ENCODE measurements at regions not wholly inside any gene's neighbourhood (a gene's known extent, or its start where the extent isn't known, plus 50 kb on each side); places are given as distances from the start of the nearest gene placed in this dataset.

DNA sequence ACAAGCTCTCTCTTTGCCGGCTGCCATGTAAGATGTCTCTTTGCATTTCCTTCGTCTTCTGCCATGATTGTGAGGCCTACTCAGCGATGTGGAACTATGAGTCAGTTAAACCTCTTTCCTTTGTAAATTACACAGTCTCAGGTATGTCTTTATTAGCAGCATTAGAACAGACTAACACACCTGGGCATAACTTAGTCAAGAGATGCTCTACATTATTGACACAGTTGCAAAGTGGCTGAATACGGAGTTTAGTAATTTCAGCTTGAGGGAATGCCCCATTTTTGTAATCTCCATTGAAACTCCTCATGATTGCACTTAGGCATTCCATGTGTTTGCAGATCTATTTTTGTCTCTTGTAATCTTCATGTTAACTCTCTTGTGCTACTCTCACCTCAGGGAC is 299.5 kb upstream of the HAND2 start:
- Histone ChIP-seq H3K9me3 (replicated peaks in 1 of 3) (no peaks in the 10 kb centered on the region), H3K36me3 (replicated peaks in 1 of 2) (no peaks in the 10 kb centered on the region), H3K27ac (no peak overlapping the region), H3K4me1 (replicated peaks in 1 of 2) (no peaks in the 10 kb centered on the region), H3K4me3 (no peak overlapping the region), H3K27me3 (no peaks in the 10 kb centered on the region)
- intact Hi-C loops (cut with DNase I) = no loop called here
- 72 to 96% (median 85%) methylated on average over 4 of the region's 4 CpGs for WGBS, 4 donors
- no peak for DNase-seq
- no peak for TF ChIP-seq POLR2A (IDR thresholded peaks at IDR 0.05)
- TF ChIP-seq, protein P1, sequence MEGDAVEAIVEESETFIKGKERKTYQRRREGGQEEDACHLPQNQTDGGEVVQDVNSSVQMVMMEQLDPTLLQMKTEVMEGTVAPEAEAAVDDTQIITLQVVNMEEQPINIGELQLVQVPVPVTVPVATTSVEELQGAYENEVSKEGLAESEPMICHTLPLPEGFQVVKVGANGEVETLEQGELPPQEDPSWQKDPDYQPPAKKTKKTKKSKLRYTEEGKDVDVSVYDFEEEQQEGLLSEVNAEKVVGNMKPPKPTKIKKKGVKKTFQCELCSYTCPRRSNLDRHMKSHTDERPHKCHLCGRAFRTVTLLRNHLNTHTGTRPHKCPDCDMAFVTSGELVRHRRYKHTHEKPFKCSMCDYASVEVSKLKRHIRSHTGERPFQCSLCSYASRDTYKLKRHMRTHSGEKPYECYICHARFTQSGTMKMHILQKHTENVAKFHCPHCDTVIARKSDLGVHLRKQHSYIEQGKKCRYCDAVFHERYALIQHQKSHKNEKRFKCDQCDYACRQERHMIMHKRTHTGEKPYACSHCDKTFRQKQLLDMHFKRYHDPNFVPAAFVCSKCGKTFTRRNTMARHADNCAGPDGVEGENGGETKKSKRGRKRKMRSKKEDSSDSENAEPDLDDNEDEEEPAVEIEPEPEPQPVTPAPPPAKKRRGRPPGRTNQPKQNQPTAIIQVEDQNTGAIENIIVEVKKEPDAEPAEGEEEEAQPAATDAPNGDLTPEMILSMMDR (IDR thresholded peaks at IDR 0.05) = no peak

GRCh38 chr4:173827707-173828106 is 297.7 kb upstream of the HAND2 start:
- H3K9me3 ChIP-seq (replicated peaks in 1 of 3) = no peaks in the 10 kb centered on the region
- H3K27me3 ChIP-seq = no peaks in the 10 kb centered on the region
- TF ChIP-seq, protein P1 (IDR thresholded peaks at IDR 0.05) = no peak
- TF ChIP-seq POLR2A (IDR thresholded peaks at IDR 0.05) = no peak
- intact Hi-C loops (cut with DNase I) = no loop called here
- H3K27ac ChIP-seq = no peak overlapping the region
- 19 to 26% (median 22%) methylated on average over 2 of the region's 2 CpGs for WGBS, 4 donors
- H3K36me3 ChIP-seq (replicated peaks in 1 of 2) = no peaks in the 10 kb centered on the region
- H3K4me1 ChIP-seq (replicated peaks in 1 of 2) = no peaks in the 10 kb centered on the region
- DNase-seq = no peak
- no peak overlapping the region for H3K4me3 ChIP-seq

GRCh38 chr4:173821876-173822275 is 291.8 kb upstream of the HAND2 start:
- no peak overlapping the region for H3K27ac ChIP-seq
- H3K36me3 ChIP-seq (replicated peaks in 1 of 2) = no peaks in the 10 kb centered on the region
- no peak overlapping the region for H3K4me3 ChIP-seq
- H3K9me3 ChIP-seq (replicated peaks in 1 of 3) = no peaks in the 10 kb centered on the region
- no peaks in the 10 kb centered on the region for H3K4me1 ChIP-seq (replicated peaks in 1 of 2)
- TF ChIP-seq, protein P1 (IDR thresholded peaks at IDR 0.05) = no peak
- no peak for TF ChIP-seq POLR2A (IDR thresholded peaks at IDR 0.05)
- no peak for DNase-seq
- WGBS, 4 donors = 55 to 61% (median 59%) methylated on average over 3 of the region's 3 CpGs
- intact Hi-C loops (cut with DNase I) = no loop called here
- H3K27me3 ChIP-seq = no peaks in the 10 kb centered on the region

DNA sequence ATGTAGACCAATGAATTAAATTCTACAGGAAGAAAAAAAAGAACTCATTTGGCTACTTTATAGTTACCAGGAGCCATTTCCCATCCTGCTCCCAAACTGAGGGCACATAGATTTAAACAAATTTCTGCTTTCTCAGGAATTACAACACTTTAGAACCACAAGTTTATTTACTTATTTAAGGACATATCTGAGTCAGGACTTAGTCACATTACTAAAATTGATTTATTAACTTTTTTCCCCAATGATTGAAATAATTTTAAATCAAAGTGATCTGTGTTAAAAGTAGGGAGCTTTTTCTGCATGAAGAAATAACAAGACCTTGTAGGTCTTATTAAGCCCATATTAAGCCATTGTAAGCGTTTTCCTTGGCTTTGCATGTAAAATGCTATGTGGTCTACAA is 291.0 kb upstream of the HAND2 start:
- no peaks in the 10 kb centered on the region for H3K36me3 ChIP-seq (replicated peaks in 1 of 2)
- 42 to 63% (median 61%) methylated on average over 1 of the region's 1 CpG for WGBS, 4 donors
- intact Hi-C loops (cut with DNase I) = no loop called here
- H3K9me3 ChIP-seq (replicated peaks in 1 of 3) = no peaks in the 10 kb centered on the region
- H3K27ac ChIP-seq = no peak overlapping the region
- no peaks in the 10 kb centered on the region for H3K4me1 ChIP-seq (replicated peaks in 1 of 2)
- no peaks in the 10 kb centered on the region for H3K27me3 ChIP-seq
- DNase-seq = no peak
- TF ChIP-seq POLR2A (IDR thresholded peaks at IDR 0.05) = no peak
- TF ChIP-seq, protein P1 (IDR thresholded peaks at IDR 0.05) = no peak
- no peak overlapping the region for H3K4me3 ChIP-seq
